HG02642 (cell line): ENCODE measurements at regions not wholly inside any gene's neighbourhood (a gene's known extent, or its start where the extent isn't known, plus 50 kb on each side); places are given as distances from the start of the nearest gene placed in this dataset.

ENCODE experiments used
- ATAC-seq: cut with Tn5 transposase; IDR thresholded peaks from one replicate; pipeline ENCODE4 v1.9.1; 2021; ENCODE audit warnings: mild to moderate bottlenecking; ENCODE audit not compliant: unreplicated experiment, poor library complexity

GRCh38 chr10:30127120-30127541, 67.7 kb upstream of the JCAD start:
- ATAC-seq: no peak

GRCh38 chr10:30125496-30125895, 66.1 kb upstream of the JCAD start:
- ATAC-seq: no peak

GRCh38 chr10:30124704-30125103, 65.3 kb upstream of the JCAD start:
- no peak for ATAC-seq

- no peak for ATAC-seq
Observed at GRCh38 chr10:30121401-30121800, 62.0 kb upstream of the JCAD start.

GRCh38 chr10:30118590-30118989, 59.2 kb upstream of the JCAD start:
- no peak for ATAC-seq

- no peak for ATAC-seq
Observed at GRCh38 chr10:30117812-30118501, 58.6 kb upstream of the JCAD start.

GRCh38 chr10:30116041-30116491, 56.7 kb upstream of the JCAD start:
- no peak for ATAC-seq

- ATAC-seq: no peak
Observed at GRCh38 chr10:30115626-30115940, 56.2 kb upstream of the JCAD start.

GRCh38 chr10:30114881-30115625, 55.7 kb upstream of the JCAD start:
- no peak for ATAC-seq

- ATAC-seq: no peak
Observed at GRCh38 chr10:30114401-30114800, 55.0 kb upstream of the JCAD start.

- no peak for ATAC-seq
Observed at GRCh38 chr10:30111340-30112022, 52.1 kb upstream of the JCAD start.
